ENCODE measurements at regions not wholly inside any gene's neighbourhood (a gene's known extent, or its start where the extent isn't known, plus 50 kb on each side); places are given as distances from the start of the nearest gene placed in this dataset.

GRCh38 chr2:78890935-78891334 lies 134.6 kb upstream of the REG3G start:
- no peak for TF ChIP-seq CTCF (conservative IDR thresholded peaks at IDR 0.05)
- TF ChIP-seq ZFX (IDR thresholded peaks at IDR 0.05), result no peak
